GM12878 (cell line): ENCODE measurements at regions not wholly inside any gene's neighbourhood (a gene's known extent, or its start where the extent isn't known, plus 50 kb on each side); places are given as distances from the start of the nearest gene placed in this dataset.

Experiments
- ATAC-seq: fragments of 200-7000 bp; cut with Tn5 transposase; 3 replicates; pipeline ENCODE4 v1.9.1; 2020; ENCODE audit warnings: mild to moderate bottlenecking, moderate library complexity
- BruUV-seq: library from RNA; stranded (reverse); fragments of 400-500 nt; replicated peaks from 2 replicates; lab custom pipeline; 2021; lab: Mats Ljungman, UMichigan
- CTCF ChIA-PET: fragments of 300-600 bp; sonication (Branson Sonifier 250); formaldehyde crosslinking; extraction: SDS; loops from one replicate; lab custom pipeline; 2021; ENCODE audit warnings: inconsistent platforms; lab: Yijun Ruan, JAX
- POLR2A ChIA-PET: fragments of 350-600 bp; formaldehyde crosslinking; extraction: SDS; loops from one replicate; lab custom pipeline; 2021; ENCODE audit warnings: inconsistent platforms; lab: Charles Lee
- RAD21 ChIA-PET: fragments of 300-600 bp; sonication (Branson Sonifier 250); formaldehyde crosslinking; loops from one replicate; lab custom pipeline; 2023; ENCODE audit warnings: antibody characterized with exemption; ENCODE audit not compliant: unreplicated experiment; lab: Charles Lee
- SMC1A ChIA-PET: fragments of 300-600 bp; sonication (Branson Sonifier 250); formaldehyde crosslinking; loops from one replicate; lab custom pipeline; 2023; ENCODE audit not compliant: unreplicated experiment, uncharacterized antibody; lab: Charles Lee
- DNase-seq: peaks from one replicate; pipeline ENCODE4 v3.0.0-alpha.2; 2011; ENCODE audit warnings: low read depth, low spot score
- FAIRE-seq: peaks from 3 replicates; lab custom pipeline; 2011; peaks lifted over from hg19 to GRCh38; lab: Jason Lieb, UNC
- H2AFZ ChIP-seq: 2 replicates; pipeline ENCODE4 v1.6.0; 2011; ENCODE audit warnings: low read depth, low read length, control low read depth; ENCODE audit not compliant: control insufficient read depth
- H3K27ac ChIP-seq: 2 replicates; pipeline ENCODE4 v1.5.1; 2011; ENCODE audit warnings: control low read depth; ENCODE audit not compliant: control insufficient read depth, insufficient read depth
- H3K27me3 ChIP-seq, 2 experiments: replicated peaks in 1 of 2; 2 replicates each; pipeline versions ENCODE4 v1.6.0 to v1.6.1; 2011; ENCODE audit warnings: low read length in 1 of 2; ENCODE audit not compliant: control insufficient read depth in 2 of 2, insufficient read depth in 2 of 2
- H3K36me3 ChIP-seq, 2 experiments: 2 replicates each; pipeline ENCODE4 v1.5.1; 2011; ENCODE audit warnings: low read length in 1 of 2; ENCODE audit not compliant: control insufficient read depth in 2 of 2, insufficient read depth in 2 of 2
- H3K4me1 ChIP-seq: 2 replicates; pipeline ENCODE4 v1.6.1; 2011; ENCODE audit warnings: mild to moderate bottlenecking, low read length, moderate library complexity, mixed read lengths; ENCODE audit not compliant: control insufficient read depth, insufficient read depth
- H3K4me2 ChIP-seq: 2 replicates; pipeline ENCODE4 v1.6.0; 2011; ENCODE audit warnings: control low read depth; ENCODE audit not compliant: control insufficient read depth, insufficient read depth
- H3K4me3 ChIP-seq: fragments of 200-600 bp; sonication (generic); 2 replicates; pipeline ENCODE4 v1.5.1; 2016
- H3K79me2 ChIP-seq: 2 replicates; pipeline ENCODE4 v1.6.0; 2011; ENCODE audit warnings: low read length; ENCODE audit not compliant: control insufficient read depth, insufficient read depth
- H3K9ac ChIP-seq: 2 replicates; pipeline ENCODE4 v1.8.0; 2011; ENCODE audit warnings: low read length, control low read depth, mixed read lengths; ENCODE audit not compliant: control insufficient read depth, insufficient read depth
- H3K9me3 ChIP-seq: replicated peaks from 3 replicates; pipeline ENCODE4 v1.5.1; 2011; ENCODE audit warnings: mild to moderate bottlenecking, low read length; ENCODE audit not compliant: control insufficient read depth, insufficient read depth
- H4K20me1 ChIP-seq: 2 replicates; pipeline ENCODE4 v1.6.0; 2011; ENCODE audit not compliant: control insufficient read depth, insufficient read depth
- IRF4 ChIP-seq: IDR thresholded peaks from 2 replicates; pipeline ENCODE4 v1.6.1; 2011; ENCODE audit warnings: low read depth, low read length
- RAD51 ChIP-seq: fragments of 450-650 bp; IDR thresholded peaks from 2 replicates; pipeline ENCODE4 v1.6.1; 2016; ENCODE audit warnings: moderate library complexity, mild to moderate bottlenecking, inconsistent platforms
- TCF7 ChIP-seq: IDR thresholded peaks from 2 replicates; pipeline ENCODE4 v1.6.1; 2014; ENCODE audit warnings: antibody characterized with exemption, borderline replicate concordance
- ZBTB40 ChIP-seq: fragments of 450-650 bp; IDR thresholded peaks from 2 replicates; pipeline ENCODE4 v1.6.1; 2016; ENCODE audit warnings: mild to moderate bottlenecking, moderate library complexity, borderline replicate concordance
- WGBS: methylation state at CpG from one replicate; pipeline ENCODE4 v1.1.6; 2016; ENCODE audit warnings: low lambda C conversion rate; ENCODE audit not compliant: insufficient replicate concordance, insufficient coverage; ENCODE audit errors: missing lambda C conversion rate; 5-methylcytosine and 5-hydroxymethylcytosine counted together
- in situ Hi-C: fragments of 300-500 bp; cut with MboI; formaldehyde crosslinking; loops from 9 replicates; pipeline ENCODE4 v1.14.3; 2018; ENCODE audit warnings: mixed read lengths
- intact Hi-C: fragments of 100-400 bp; cut with micrococcal nuclease; formaldehyde crosslinking; loops from one replicate; pipeline ENCODE4 v1.14.2; 2022; ENCODE audit not compliant: unreplicated experiment

GRCh38 chr11:45511566-45511965 lies 153.9 kb downstream of the CHST1 start:
- intact Hi-C loops (no loop called here), in situ Hi-C loops (no loop called here)
- RAD21 ChIA-PET = interaction anchor here (0.7 kb wide), 1 partner anchor 88 kb away, joined by 3 read pairs; no protein-coding TSS in a partner anchor
- no peak overlapping the region for H3K9ac ChIP-seq
- CTCF ChIA-PET = no interaction called here
- peaks cover 0 to 4% of the 10 kb centered on the region in 2 experiments; a peak in 2 of 4 replicates for H3K27me3 ChIP-seq
- no peak for TF ChIP-seq RAD51
- H3K79me2 ChIP-seq = no peaks in the 10 kb centered on the region
- no peak overlapping the region for H2AFZ ChIP-seq
- ATAC-seq = no peak
- POLR2A ChIA-PET = no interaction called here
- no peak for DNase-seq
- WGBS = 14% methylated on average over 9 of the region's 9 CpGs
- no peak overlapping the region for H3K4me3 ChIP-seq
- H4K20me1 ChIP-seq = no peaks in the 10 kb centered on the region
- no TSS peak for BruUV-seq
- no peaks in the 10 kb centered on the region for H3K36me3 ChIP-seq
- H3K4me1 ChIP-seq = no peaks in the 10 kb centered on the region
- no peaks in the 10 kb centered on the region for H3K9me3 ChIP-seq
- SMC1A ChIA-PET = no interaction called here
- FAIRE-seq = no peak
- no peak overlapping the region for H3K27ac ChIP-seq
- no peak overlapping the region for H3K4me2 ChIP-seq

- no TSS peak for BruUV-seq
- Histone ChIP-seq H4K20me1 (no peaks in the 10 kb centered on the region), H2AFZ (no peak overlapping the region), H3K4me3 (no peak overlapping the region), H3K27me3 (peaks cover 0 to 4% of the 10 kb centered on the region in 2 experiments; a peak in 2 of 4 replicates), H3K9me3 (no peaks in the 10 kb centered on the region; the same call in 2 of the 3 replicates), H3K4me1 (no peaks in the 10 kb centered on the region), H3K79me2 (no peaks in the 10 kb centered on the region), H3K27ac (no peak overlapping the region), H3K36me3 (no peaks in the 10 kb centered on the region), H3K9ac (no peak overlapping the region), H3K4me2 (no peak overlapping the region)
- RAD21 ChIA-PET = no interaction called here
- TF ChIP-seq TCF7 (no peak), IRF4 (no peak), ZBTB40 (no peak)
- DNase-seq = no peak
- FAIRE-seq = no peak
- in situ Hi-C loops (no loop called here), intact Hi-C loops (no loop called here)
- CTCF ChIA-PET = no interaction called here
- SMC1A ChIA-PET = no interaction called here
- no peak for ATAC-seq
- WGBS = 0% methylated on average over 4 of the region's 4 CpGs
- POLR2A ChIA-PET = no interaction called here
Observed at GRCh38 chr11:45507916-45508315, 157.5 kb downstream of the CHST1 start.
